NCI-H748 (cell line): ENCODE measurements at regions not wholly inside any gene's neighbourhood (a gene's known extent, or its start where the extent isn't known, plus 50 kb on each side); places are given as distances from the start of the nearest gene placed in this dataset.
"Not testable (repeated sequence)": the region's sequence is repeated elsewhere in the genome, so short reads cannot be mapped to it uniquely, and the experiment has no call there.

Experiments
- DNase-seq: peaks from one replicate; lab custom pipeline; 2025; ENCODE audit not compliant: unreplicated experiment; lab: John Stamatoyannopoulos, UW

DNA sequence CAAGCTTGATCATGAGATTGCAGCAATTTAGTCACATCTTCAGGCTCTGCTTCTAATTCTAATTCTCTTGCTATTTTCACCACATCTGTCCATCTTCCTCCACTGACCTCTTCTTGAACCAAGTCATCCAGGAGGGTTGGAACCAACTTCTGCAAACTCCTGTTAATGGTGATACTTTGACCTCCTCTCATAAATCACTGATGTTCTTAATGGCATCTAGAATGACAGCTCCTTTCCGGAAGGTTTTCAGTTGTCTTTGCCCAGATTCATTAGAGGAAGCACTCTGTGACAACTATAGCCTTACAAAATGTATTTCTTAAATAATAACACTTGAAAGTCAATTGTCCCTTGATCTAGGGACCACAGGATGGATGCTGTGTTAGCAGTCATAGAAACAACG is 136.2 kb downstream of the IGLL1 start:
- DNase-seq: not testable (repeated sequence)

GRCh38 chr22:23439581-23439980 is 140.5 kb downstream of the IGLL1 start:
- not testable (repeated sequence) for DNase-seq

GRCh38 chr22:23438216-23438615 is 141.9 kb downstream of the IGLL1 start:
- DNase-seq: no peak

DNA sequence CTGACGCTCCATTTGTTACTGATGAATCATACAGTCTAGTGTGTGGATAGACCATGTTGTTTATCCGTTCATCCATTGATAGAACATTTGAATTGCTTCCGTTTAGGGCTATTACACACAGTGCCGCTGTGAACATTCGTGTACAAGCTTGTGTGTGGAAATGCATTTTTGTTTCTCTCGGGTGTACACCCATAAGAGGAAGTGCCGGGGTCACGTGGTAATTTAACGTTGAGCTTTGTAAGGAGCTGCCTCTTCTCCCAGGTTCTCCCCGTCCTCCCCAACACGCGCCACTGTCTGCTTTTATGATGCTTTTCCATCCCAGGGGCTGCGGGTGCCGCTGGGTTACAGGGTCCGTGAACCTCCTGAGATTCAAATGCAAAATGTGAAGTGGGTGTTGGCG is 142.3 kb downstream of the IGLL1 start:
- DNase-seq: no peak

DNA sequence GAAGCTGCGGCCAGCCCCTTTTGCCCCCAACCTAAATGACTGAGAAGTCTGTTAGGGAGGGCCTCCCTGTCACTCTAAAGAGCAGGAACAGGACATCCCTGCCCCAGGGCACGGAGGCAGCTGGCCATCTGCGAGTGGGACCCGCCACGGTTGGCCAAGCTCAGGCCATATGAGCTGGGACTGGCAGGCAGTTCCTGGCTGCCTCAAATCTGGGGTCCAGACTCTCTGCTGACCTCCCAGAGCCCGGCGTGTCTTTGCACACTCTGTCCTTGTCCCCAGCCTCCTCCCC is 143.0 kb downstream of the IGLL1 start:
- not testable (repeated sequence) for DNase-seq

GRCh38 chr22:23436354-23437106 is 143.6 kb downstream of the IGLL1 start:
- not testable (repeated sequence) for DNase-seq

GRCh38 chr22:23435186-23435585 is 144.9 kb downstream of the IGLL1 start:
- DNase-seq: not testable (repeated sequence)

DNA sequence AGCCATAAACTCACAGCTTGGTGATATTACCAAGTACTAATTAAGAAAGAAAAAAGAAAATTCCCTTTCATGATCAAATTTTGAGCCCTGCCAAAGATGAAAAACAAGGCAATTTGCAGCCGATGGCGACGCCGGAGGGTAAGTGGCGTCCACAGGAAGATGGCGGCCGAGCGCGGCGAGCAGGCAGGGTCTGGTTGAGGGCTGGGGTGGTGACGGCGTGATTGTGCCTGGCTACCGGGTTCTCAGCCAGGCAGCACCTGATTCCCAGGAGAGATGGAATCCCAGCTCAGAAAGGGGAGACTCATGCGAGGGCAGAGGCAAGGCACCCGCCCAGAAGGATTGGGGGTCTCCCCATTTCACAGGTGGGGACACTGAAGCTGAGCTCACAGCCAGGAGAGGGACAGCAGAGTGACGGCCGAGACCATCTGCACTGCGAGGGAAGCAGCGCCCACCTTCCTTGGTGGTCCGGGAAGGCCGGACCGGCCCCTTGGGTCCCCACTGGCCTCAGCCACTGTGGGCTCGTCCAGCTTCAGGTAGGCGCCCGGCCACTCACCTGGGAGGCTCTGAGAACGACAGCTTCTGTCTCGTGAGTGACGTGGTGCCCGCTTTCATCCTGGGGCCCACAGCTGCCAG is 145.8 kb downstream of the IGLL1 start:
- not testable (repeated sequence) for DNase-seq

DNA sequence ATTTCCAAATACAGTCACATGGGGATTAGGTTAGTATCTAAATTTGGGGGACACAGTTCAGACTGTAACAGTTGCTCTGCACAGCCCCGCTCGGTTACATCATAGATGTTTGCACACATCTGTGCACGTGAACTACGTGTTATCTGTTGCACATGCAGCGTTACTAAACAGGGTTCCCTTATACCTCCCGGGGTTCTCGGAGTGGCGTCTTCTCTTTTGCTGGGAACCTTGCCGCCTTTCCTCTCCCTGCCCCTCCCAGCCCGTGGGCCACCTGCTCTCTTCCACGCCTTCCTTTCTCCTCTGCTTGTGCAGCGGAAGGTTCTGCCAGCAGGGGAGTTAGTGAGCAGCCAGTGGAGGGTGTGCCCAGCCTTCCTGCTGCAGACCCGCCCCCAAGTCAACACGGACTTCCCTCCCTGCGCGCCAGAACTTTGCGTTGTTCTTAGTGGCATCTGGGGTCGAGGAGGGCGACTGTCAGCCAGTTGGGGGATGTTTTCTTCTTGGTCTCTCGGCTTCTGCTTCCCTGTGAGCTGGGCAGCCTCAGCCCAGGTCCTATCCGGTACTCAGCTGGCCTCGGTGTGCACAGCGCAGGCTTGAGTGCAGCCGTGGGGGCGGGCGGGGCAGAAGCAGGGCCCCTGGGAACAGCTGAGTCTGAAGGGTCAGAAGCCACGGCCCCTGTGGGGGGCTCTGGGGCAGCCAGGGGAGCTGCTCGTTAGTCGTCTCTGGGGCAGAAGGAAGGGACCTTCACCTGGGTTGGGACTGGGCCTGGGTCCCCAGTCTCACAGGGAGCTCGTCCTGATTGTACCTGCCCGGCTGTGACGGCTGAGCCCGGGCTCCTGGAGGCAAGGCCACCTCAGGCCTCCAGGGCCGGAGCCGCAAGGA is 146.7 kb downstream of the IGLL1 start:
- peak; percentile 79 for DNase-seq

DNA sequence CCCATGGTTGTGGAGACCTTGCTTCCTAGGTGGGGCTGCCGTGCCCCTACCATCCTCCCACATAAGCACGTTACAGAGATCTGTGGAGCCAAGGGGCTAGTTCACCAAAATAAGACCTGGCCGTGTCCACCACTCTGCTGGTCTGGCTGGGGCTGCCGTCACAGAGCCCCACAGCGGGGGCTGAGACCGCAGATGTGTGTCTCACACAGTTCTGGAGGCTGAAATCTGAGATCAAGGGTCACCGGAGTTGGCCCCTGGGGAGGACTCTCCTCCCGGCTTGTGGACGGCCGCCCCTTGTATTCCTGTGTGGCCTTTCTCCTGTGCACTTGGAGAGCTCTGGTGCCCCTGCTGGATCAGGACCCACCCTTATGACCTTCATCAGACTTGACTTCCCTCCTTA is 147.4 kb downstream of the IGLL1 start:
- not testable (repeated sequence) for DNase-seq

- DNase-seq: peak; percentile 4
These were observed 148.6 kb downstream of the IGLL1 start for GRCh38 chr22:23431337-23432072.

GRCh38 chr22:23424551-23425068 is 155.5 kb downstream of the IGLL1 start:
- not testable (repeated sequence) for DNase-seq

DNA sequence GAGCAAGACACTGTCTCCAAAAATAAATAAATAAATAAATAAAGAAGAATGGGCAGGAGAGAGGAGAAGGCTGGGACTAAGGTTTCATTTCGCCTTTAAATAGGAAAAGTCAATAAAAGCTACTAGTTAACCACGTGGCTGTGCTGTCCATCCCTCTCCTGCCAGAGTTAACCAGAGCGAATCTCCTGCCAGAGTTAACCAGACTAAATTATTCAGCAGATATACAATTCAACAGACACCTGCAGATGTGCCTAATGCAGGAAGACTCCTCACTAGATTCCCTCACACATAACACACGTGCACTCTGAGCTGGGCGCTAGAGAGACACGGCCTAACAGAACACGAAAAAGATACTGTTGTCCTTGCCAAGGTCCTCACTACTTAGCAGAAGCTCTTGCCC is 156.1 kb downstream of the IGLL1 start:
- no peak for DNase-seq

GRCh38 chr22:23422281-23422680 is 157.8 kb downstream of the IGLL1 start:
- DNase-seq: not testable (repeated sequence)

DNA sequence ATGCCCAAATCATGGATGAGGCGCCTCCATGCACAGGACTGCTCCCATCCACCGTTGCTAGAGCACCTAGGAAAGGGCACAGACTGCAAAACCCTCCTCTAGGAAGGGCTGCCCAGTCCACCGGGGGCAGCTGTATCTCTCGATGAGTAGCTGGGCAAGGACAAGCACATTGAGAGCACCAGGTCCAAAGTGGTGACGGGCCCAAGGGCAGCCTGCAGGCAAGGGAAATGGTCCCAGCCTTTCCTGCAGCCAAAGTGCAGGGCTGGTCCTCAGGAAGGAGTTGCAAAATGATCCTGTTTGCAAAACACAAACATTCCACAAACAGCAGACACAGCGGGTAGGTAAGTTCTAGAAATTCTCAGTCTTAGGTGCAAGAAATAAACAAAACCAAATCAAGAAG is 158.8 kb downstream of the IGLL1 start:
- not testable (repeated sequence) for DNase-seq

GRCh38 chr22:23419931-23420330 is 160.2 kb downstream of the IGLL1 start:
- DNase-seq: no peak

- DNase-seq: no peak
These were observed 160.9 kb downstream of the IGLL1 start for GRCh38 chr22:23419171-23419570.

- DNase-seq: no peak
These were observed 161.8 kb downstream of the IGLL1 start for GRCh38 chr22:23418159-23418788.

DNA sequence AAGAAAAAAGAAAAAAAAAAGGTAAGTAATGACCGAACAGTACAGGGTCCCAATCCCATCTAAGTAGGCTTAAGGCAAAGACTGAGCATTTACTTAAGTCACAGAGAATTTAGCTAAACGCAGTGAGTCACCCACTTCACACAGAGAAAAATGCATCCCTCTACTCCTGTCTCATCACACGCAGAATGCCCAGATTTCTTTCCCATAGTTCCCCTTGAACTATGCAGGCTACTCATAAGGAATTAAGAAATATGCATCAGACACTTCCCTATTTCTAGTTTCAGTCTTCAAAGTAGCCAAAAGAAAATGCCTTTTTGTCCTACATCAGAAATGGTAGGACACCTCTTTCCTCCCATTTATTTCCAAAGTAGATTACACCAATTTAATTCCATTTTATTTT is 162.8 kb downstream of the IGLL1 start:
- not testable (repeated sequence) for DNase-seq

- not testable (repeated sequence) for DNase-seq
These were observed 163.9 kb downstream of the IGLL1 start for GRCh38 chr22:23416169-23416690.
